NT2/D1 (cell line): ENCODE measurements at regions not wholly inside any gene's neighbourhood (a gene's known extent, or its start where the extent isn't known, plus 50 kb on each side); places are given as distances from the start of the nearest gene placed in this dataset.
"Not testable (repeated sequence)": the region's sequence is repeated elsewhere in the genome, so short reads cannot be mapped to it uniquely, and the experiment has no call there.

Experiments
- DNase-seq: peaks from one replicate; pipeline ENCODE4 v3.0.0-alpha.2; 2011; ENCODE audit warnings: low read depth, low spot score
- H3K27me3 ChIP-seq: 2 replicates; pipeline ENCODE4 v1.6.0; 2011; ENCODE audit warnings: mild to moderate bottlenecking; ENCODE audit not compliant: insufficient read length, insufficient read depth
- H3K36me3 ChIP-seq: 2 replicates; pipeline ENCODE4 v1.6.1; 2011; ENCODE audit warnings: mild to moderate bottlenecking, low read length, mixed read lengths; ENCODE audit not compliant: insufficient read depth, insufficient read length
- H3K4me1 ChIP-seq: 2 replicates; pipeline ENCODE4 v1.5.1; 2011; ENCODE audit not compliant: insufficient read depth, insufficient read length
- H3K4me3 ChIP-seq: 2 replicates; pipeline ENCODE4 v1.5.1; 2011; ENCODE audit warnings: low read depth; ENCODE audit not compliant: insufficient read length
- H3K9ac ChIP-seq: 2 replicates; pipeline ENCODE4 v1.6.0; 2011; ENCODE audit warnings: low read depth; ENCODE audit not compliant: insufficient read length
- H3K9me3 ChIP-seq: 2 replicates; pipeline ENCODE4 v1.5.1; 2011; ENCODE audit warnings: mild to moderate bottlenecking, low read length; ENCODE audit not compliant: insufficient read depth
- SUZ12 ChIP-seq: IDR thresholded peaks from 2 replicates; pipeline ENCODE4 v1.6.1; 2011; ENCODE audit not compliant: insufficient read length, insufficient read depth; ENCODE audit errors: extremely low read depth
- YY1 ChIP-seq: IDR thresholded peaks from 2 replicates; pipeline ENCODE4 v1.6.1; 2011; ENCODE audit not compliant: insufficient read length, insufficient read depth
- ZNF274 ChIP-seq: IDR thresholded peaks from 2 replicates; pipeline ENCODE4 v1.6.1; 2011; ENCODE audit warnings: mild to moderate bottlenecking, low read depth, low read length

GRCh38 chr2:48200620-48201293 is 113.7 kb upstream of the FOXN2 start:
- Histone ChIP-seq H3K9me3 (no peaks in the 10 kb centered on the region), H3K27me3 (no peaks in the 10 kb centered on the region), H3K4me3 (no peak overlapping the region), H3K36me3 (no peaks in the 10 kb centered on the region), H3K9ac (no peak overlapping the region), H3K4me1 (peaks cover 5% of the 10 kb centered on the region)
- TF ChIP-seq YY1 (no peak), SUZ12 (no peak), ZNF274 (no peak)
- no peak for DNase-seq

GRCh38 chr2:48201435-48201834 is 113.0 kb upstream of the FOXN2 start:
- H3K9ac ChIP-seq, H3K4me3 ChIP-seq, H3K4me1 ChIP-seq, H3K27me3 ChIP-seq, H3K9me3 ChIP-seq, DNase-seq, H3K36me3 ChIP-seq: not testable (repeated sequence)

GRCh38 chr2:48202863-48203642 is 111.4 kb upstream of the FOXN2 start:
- Histone ChIP-seq H3K4me3 (no peak overlapping the region), H3K9me3 (no peaks in the 10 kb centered on the region), H3K27me3 (no peaks in the 10 kb centered on the region), H3K9ac (no peak overlapping the region), H3K36me3 (no peaks in the 10 kb centered on the region), H3K4me1 (no peaks in the 10 kb centered on the region)
- TF ChIP-seq SUZ12 (no peak), ZNF274 (no peak), YY1 (no peak)
- DNase-seq, result no peak

- TF ChIP-seq YY1 (no peak), SUZ12 (no peak)
- H3K27me3 ChIP-seq, result no peaks in the 10 kb centered on the region
- peaks cover 2% of the 10 kb centered on the region for H3K4me1 ChIP-seq
- no peaks in the 10 kb centered on the region for H3K36me3 ChIP-seq
- no peak for DNase-seq
- no peaks in the 10 kb centered on the region for H3K9me3 ChIP-seq
- H3K9ac ChIP-seq, result no peak overlapping the region
- H3K4me3 ChIP-seq, result no peak overlapping the region
These were observed 110.8 kb upstream of the FOXN2 start for GRCh38 chr2:48203668-48204067.

GRCh38 chr2:48204750-48205136 is 109.7 kb upstream of the FOXN2 start:
- Histone ChIP-seq H3K4me3 (no peak overlapping the region), H3K9ac (no peak overlapping the region), H3K27me3 (no peaks in the 10 kb centered on the region), H3K4me1 (peaks cover 4% of the 10 kb centered on the region), H3K36me3 (no peaks in the 10 kb centered on the region), H3K9me3 (no peaks in the 10 kb centered on the region)
- no peak for DNase-seq
- TF ChIP-seq YY1, result no peak
- no peak for TF ChIP-seq ZNF274

GRCh38 chr2:48205137-48205798 is 109.2 kb upstream of the FOXN2 start:
- TF ChIP-seq SUZ12 (no peak), ZNF274 (no peak), YY1 (no peak)
- H3K4me3 ChIP-seq, result no peak overlapping the region
- H3K9me3 ChIP-seq, result no peaks in the 10 kb centered on the region
- no peaks in the 10 kb centered on the region for H3K27me3 ChIP-seq
- H3K36me3 ChIP-seq, result no peaks in the 10 kb centered on the region
- DNase-seq, result no peak
- no peak overlapping the region for H3K9ac ChIP-seq
- H3K4me1 ChIP-seq, result peaks cover 4% of the 10 kb centered on the region

- not testable (repeated sequence) for H3K36me3 ChIP-seq, H3K27me3 ChIP-seq, H3K9me3 ChIP-seq, DNase-seq, H3K9ac ChIP-seq, H3K4me3 ChIP-seq, H3K4me1 ChIP-seq
These were observed 108.3 kb upstream of the FOXN2 start for GRCh38 chr2:48206056-48206656.
